CD8-positive, alpha-beta memory T cell (primary cell): ENCODE measurements at regions not wholly inside any gene's neighbourhood (a gene's known extent, or its start where the extent isn't known, plus 50 kb on each side); places are given as distances from the start of the nearest gene placed in this dataset.

Experiments
- CTCF ChIA-PET: fragments of 350-600 bp; sonication (Branson Sonifier 250); formaldehyde crosslinking; loops from one replicate; lab custom pipeline; 2021; ENCODE audit warnings: antibody characterized with exemption; lab: Charles Lee
- POLR2A ChIA-PET: fragments of 350-600 bp; sonication (Branson Sonifier 250); formaldehyde crosslinking; loops from one replicate; lab custom pipeline; 2021; ENCODE audit warnings: antibody characterized with exemption; lab: Charles Lee
- DNase-seq, 5 donors: peaks; one replicate each; pipeline versions ENCODE4 v3.0.0 to v3.0.0-alpha.2; 2020 to 2022; ENCODE audit warnings: mixed read lengths in 1 of 5
- H3K27ac ChIP-seq: one replicate; pipeline ENCODE4 v1.7.0; 2013; ENCODE audit warnings: low read depth, mild to moderate bottlenecking, low read length, moderate library complexity
- H3K27me3 ChIP-seq: 2 replicates; pipeline ENCODE4 v1.7.0; 2013; ENCODE audit warnings: low read length, mild to moderate bottlenecking; ENCODE audit not compliant: insufficient read depth, poor library complexity, severe bottlenecking
- H3K36me3 ChIP-seq: 2 replicates; pipeline ENCODE4 v1.7.0; 2013; ENCODE audit warnings: mild to moderate bottlenecking, low read length, moderate library complexity; ENCODE audit not compliant: insufficient read depth
- H3K4me1 ChIP-seq: 2 replicates; pipeline ENCODE4 v1.7.0; 2013; ENCODE audit warnings: mild to moderate bottlenecking, low read length, moderate library complexity; ENCODE audit not compliant: insufficient read depth
- H3K4me3 ChIP-seq: 2 replicates; pipeline ENCODE4 v1.7.0; 2013; ENCODE audit warnings: mild to moderate bottlenecking, low read length
- H3K9me3 ChIP-seq: 2 replicates; pipeline ENCODE4 v1.7.0; 2013; ENCODE audit warnings: mild to moderate bottlenecking, low read length
- H3K27ac Mint-ChIP-seq, 8 donors: one replicate each; pipeline ENCODE4 v1.8.0; 2020 to 2021; ENCODE audit warnings: mixed read lengths in 8 of 8, mild to moderate bottlenecking in 6 of 8, inconsistent platforms in 3 of 8, moderate library complexity in 3 of 8
- H3K27me3 Mint-ChIP-seq, 2 donors: one replicate each; pipeline ENCODE4 v1.8.0; 2020 to 2021; ENCODE audit warnings: mixed read lengths in 2 of 2, mild to moderate bottlenecking in 1 of 2, moderate library complexity in 1 of 2
- H3K36me3 Mint-ChIP-seq, 3 donors: one replicate each; pipeline ENCODE4 v1.8.0; 2020 to 2021; ENCODE audit warnings: mixed read lengths in 3 of 3, inconsistent platforms in 1 of 3, mild to moderate bottlenecking in 1 of 3
- H3K4me1 Mint-ChIP-seq, 3 donors: one replicate each; pipeline ENCODE4 v1.8.0; 2020 to 2021; ENCODE audit warnings: mixed read lengths in 3 of 3, inconsistent platforms in 1 of 3, mild to moderate bottlenecking in 1 of 3
- H3K4me3 Mint-ChIP-seq, 7 donors: one replicate each; pipeline ENCODE4 v1.8.0; 2020 to 2021; ENCODE audit warnings: mixed read lengths in 7 of 7, mild to moderate bottlenecking in 6 of 7, moderate library complexity in 4 of 7, inconsistent platforms in 2 of 7
- H3K9me3 Mint-ChIP-seq, 5 donors: one replicate each; pipeline ENCODE4 v1.8.0; 2020 to 2022; ENCODE audit warnings: mixed read lengths in 5 of 5, mild to moderate bottlenecking in 3 of 5, moderate library complexity in 2 of 5, inconsistent platforms in 1 of 5

DNA sequence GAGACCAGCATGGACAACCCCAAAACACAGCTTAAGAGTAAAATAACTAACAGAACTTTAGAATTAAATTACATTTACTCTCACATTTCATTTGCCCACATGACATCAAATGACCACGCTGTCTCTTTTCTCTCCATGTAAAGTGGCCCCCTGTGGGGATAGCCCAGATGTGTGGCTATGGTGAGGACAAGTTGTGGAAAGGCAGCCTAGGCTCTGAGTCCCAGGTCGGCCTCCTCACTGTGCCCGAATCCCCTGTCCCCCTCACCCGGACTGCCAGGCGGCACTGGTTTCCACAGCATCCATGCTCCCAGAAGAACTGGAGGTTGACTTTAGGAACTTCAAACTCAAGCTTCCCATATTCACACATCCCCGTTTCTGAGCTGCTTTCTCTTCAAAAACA lies 111.8 kb upstream of the UQCRFS1 start:
- no peak overlapping the region for H3K27ac ChIP-seq
- Mint-ChIP-seq H3K27me3 (peaks cover 7 to 26% of the 10 kb centered on the region in 2 donors), H3K4me1 (no peaks in the 10 kb centered on the region), H3K4me3 (no peak overlapping the region), H3K9me3 (peaks cover 0 to 6% (median 5%) of the 10 kb centered on the region in 5 donors), H3K36me3 (no peaks in the 10 kb centered on the region), H3K27ac (no peak overlapping the region)
- H3K4me1 ChIP-seq, result no peaks in the 10 kb centered on the region
- H3K4me3 ChIP-seq, result no peak overlapping the region
- DNase-seq, result no peak
- no peaks in the 10 kb centered on the region for H3K27me3 ChIP-seq
- ChIA-PET CTCF (no interaction called here), POLR2A (no interaction called here)
- H3K36me3 ChIP-seq, result no peaks in the 10 kb centered on the region
- H3K9me3 ChIP-seq, result no peaks in the 10 kb centered on the region

DNA sequence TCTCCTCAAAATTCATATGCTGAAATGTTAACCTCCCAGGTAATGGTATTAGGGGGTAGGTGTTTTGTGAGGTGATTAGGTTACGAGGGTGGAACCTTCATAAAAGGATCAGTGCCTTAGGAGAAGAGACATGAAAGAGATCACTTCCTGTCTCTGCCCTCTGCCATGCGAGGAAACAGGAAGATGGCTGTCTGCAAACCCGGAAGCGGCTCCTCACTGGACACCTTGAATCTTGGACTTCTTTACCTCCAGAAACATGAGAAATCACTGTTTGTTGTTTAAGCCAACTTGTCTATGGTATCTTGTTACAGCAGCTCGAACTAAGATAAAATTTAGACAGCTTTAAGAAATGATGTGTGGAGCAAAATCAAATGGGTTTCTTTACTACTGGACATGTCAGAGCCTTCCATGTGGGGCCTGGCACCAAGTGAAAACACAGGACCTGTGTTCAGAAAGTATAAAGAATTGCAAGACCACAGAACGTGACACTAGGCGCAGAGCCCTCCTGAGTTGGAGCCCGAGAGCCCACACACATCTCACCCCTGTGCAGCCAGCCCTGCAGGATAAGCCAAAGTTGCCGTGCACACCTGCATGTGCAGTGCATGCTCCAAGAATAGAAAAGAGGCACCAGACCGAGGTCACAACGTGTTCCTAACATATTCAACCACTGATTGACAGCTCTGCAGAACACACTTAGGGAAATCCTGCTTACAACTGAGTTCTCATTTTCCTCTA lies 112.5 kb upstream of the UQCRFS1 start:
- no peaks in the 10 kb centered on the region for H3K27me3 ChIP-seq
- H3K4me3 Mint-ChIP-seq, result no peak overlapping the region
- no peak overlapping the region for H3K27ac ChIP-seq
- H3K9me3 ChIP-seq, result no peaks in the 10 kb centered on the region
- peak overlapping the region in 1 of 8 donors; percentile 21 for H3K27ac Mint-ChIP-seq
- H3K4me3 ChIP-seq, result no peak overlapping the region
- peaks cover 5 to 19% of the 10 kb centered on the region in 2 donors for H3K27me3 Mint-ChIP-seq
- no peaks in the 10 kb centered on the region for H3K4me1 ChIP-seq
- no peaks in the 10 kb centered on the region for H3K36me3 Mint-ChIP-seq
- H3K36me3 ChIP-seq, result no peaks in the 10 kb centered on the region
- DNase-seq, result no peak
- CTCF ChIA-PET, result no interaction called here
- H3K4me1 Mint-ChIP-seq, result no peaks in the 10 kb centered on the region
- POLR2A ChIA-PET, result no interaction called here
- peaks cover 0 to 6% (median 5%) of the 10 kb centered on the region in 5 donors for H3K9me3 Mint-ChIP-seq

DNA sequence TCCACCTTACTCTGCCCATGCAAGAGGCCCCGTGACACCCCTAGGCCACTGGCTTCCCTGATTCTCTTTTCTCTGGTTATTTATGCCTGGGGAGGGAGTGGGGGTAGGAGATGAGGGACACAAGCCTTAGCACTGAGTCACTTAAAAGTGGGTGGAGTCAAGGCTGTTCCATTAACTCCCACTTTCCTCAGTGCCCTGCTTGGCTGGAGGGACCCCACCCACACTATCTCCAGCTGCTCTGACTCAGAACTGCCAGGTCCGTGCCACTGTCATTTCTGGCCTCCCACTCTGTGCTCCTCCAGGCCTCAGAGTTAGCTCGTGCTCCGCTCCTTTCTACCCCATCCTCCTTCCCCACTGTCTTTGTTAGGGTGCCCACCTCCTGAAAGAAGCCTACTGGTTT lies 113.4 kb upstream of the UQCRFS1 start:
- Mint-ChIP-seq H3K27ac (no peak overlapping the region), H3K9me3 (peaks cover 0 to 8% (median 6%) of the 10 kb centered on the region in 5 donors), H3K4me1 (no peaks in the 10 kb centered on the region), H3K36me3 (no peaks in the 10 kb centered on the region), H3K27me3 (peaks cover 5 to 21% of the 10 kb centered on the region in 2 donors), H3K4me3 (no peak overlapping the region)
- Histone ChIP-seq H3K36me3 (no peaks in the 10 kb centered on the region), H3K9me3 (no peaks in the 10 kb centered on the region), H3K4me3 (no peak overlapping the region), H3K27me3 (no peaks in the 10 kb centered on the region), H3K27ac (no peak overlapping the region), H3K4me1 (no peaks in the 10 kb centered on the region)
- ChIA-PET POLR2A (no interaction called here), CTCF (no interaction called here)
- DNase-seq, result no peak

DNA sequence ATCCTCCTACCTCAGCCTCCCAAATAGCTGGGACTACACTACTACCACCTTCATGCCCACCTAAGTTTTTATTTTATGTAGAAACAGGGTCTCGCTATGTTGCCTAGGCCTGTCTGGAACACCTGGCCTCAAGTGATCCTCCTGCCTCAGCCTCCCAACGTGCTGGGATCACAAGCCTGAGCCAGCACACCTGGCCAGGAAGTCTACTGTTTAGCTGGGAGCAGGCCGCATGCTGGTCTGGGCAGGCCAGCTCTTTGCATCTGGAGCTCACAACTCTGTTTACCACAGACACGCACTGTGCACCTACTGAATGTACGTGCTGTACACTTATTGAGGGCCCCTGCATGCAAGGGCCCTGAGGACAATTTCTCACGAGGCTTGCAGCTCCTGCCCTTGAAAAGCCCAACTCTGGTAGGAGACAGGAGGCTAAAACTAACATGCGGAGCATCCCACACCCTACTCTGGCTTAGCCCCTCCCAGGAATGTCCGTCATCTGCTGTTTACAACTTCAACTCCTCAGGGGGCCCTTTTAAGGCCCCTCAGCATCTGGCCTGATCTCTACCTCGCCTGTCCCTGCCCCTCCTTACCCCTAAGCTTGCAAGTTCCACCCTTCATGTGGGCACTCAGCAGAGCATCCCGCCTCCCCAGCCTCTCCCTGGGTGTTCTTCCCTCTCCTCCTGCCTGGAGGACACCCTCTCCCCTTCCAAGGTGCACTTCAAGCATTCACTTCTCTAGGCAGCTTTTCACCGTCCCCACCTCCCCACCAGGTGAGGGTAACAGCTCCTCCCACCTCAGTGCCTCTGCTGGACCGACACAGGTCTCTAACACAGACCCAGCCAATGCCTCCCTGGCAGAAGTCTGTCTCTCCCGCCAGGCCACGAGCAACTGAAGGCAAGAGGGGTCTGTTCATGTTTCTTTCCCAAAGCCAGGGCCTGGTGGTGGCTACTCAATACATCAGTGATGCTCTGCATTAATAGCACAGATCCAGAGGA lies 114.2 kb upstream of the UQCRFS1 start:
- no peak overlapping the region for H3K27ac Mint-ChIP-seq
- POLR2A ChIA-PET, result no interaction called here
- CTCF ChIA-PET, result no interaction called here
- H3K36me3 Mint-ChIP-seq, result no peaks in the 10 kb centered on the region
- peaks cover 5 to 21% of the 10 kb centered on the region in 2 donors for H3K27me3 Mint-ChIP-seq
- no peaks in the 10 kb centered on the region for H3K4me1 Mint-ChIP-seq
- Histone ChIP-seq H3K27me3 (no peaks in the 10 kb centered on the region), H3K4me1 (no peaks in the 10 kb centered on the region), H3K9me3 (no peaks in the 10 kb centered on the region), H3K36me3 (no peaks in the 10 kb centered on the region), H3K27ac (no peak overlapping the region), H3K4me3 (no peak overlapping the region)
- no peak for DNase-seq
- no peak overlapping the region for H3K4me3 Mint-ChIP-seq
- peaks cover 0 to 8% (median 6%) of the 10 kb centered on the region in 5 donors for H3K9me3 Mint-ChIP-seq

DNA sequence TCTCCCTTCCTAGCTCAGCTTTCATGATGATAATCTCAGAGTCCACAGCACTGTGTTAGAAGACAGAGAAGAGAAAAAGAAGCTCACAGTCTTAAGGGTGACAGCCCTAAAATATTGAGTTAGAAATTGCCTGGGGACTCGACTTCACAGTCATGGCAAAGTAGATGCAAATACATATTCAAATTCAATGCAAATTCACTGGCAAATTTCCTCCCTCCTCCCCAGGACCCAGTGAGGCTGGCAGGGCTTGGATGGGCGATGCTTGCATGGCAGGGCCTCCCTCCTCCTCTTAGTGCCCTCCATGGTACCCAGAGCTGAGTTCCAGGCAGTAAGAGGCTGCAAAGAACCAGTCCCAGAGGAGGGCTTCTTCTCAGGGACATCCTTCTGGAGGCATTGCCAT lies 115.6 kb upstream of the UQCRFS1 start:
- Mint-ChIP-seq H3K27ac (no peak overlapping the region), H3K9me3 (peaks cover 0 to 8% (median 6%) of the 10 kb centered on the region in 5 donors), H3K4me1 (no peaks in the 10 kb centered on the region), H3K36me3 (no peaks in the 10 kb centered on the region), H3K4me3 (no peak overlapping the region), H3K27me3 (peaks cover 3 to 24% of the 10 kb centered on the region in 2 donors)
- no peak overlapping the region for H3K4me3 ChIP-seq
- ChIA-PET CTCF (no interaction called here), POLR2A (no interaction called here)
- no peaks in the 10 kb centered on the region for H3K27me3 ChIP-seq
- H3K9me3 ChIP-seq, result no peaks in the 10 kb centered on the region
- DNase-seq, result no peak
- H3K36me3 ChIP-seq, result no peaks in the 10 kb centered on the region
- no peaks in the 10 kb centered on the region for H3K4me1 ChIP-seq
- H3K27ac ChIP-seq, result no peak overlapping the region

DNA sequence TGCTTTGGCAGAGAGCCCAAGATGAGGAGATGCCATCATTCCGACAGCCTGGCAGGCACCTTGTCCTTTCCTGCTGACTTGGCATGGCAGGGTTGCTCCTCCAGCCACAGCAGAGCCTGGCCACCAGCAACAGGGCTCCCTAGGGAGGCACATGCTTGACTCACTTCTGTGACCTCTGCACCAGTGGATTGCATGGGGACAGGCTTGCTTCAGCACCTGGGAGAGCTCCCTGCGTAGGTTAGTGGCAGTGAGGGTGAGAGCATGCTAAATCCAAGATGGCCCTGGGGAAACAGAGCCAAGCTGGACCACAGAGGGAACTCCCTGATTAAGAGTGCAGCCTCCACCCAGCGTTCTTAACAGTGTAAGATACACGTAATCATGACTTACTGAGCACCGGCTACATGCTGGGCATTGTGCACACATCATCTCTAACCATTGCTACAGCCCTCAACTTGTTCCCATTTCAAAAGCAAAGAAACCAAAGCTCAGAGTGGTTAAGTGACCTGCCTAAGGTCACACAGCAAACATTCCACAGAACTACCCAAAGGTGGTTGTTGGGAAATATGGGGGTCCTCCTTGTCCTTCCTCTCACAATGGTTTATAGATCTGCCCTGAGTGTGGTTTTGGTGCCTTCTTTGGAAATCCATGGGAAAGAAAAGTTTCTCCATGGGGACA lies 116.6 kb upstream of the UQCRFS1 start:
- Histone ChIP-seq H3K27ac (no peak overlapping the region), H3K36me3 (no peaks in the 10 kb centered on the region), H3K4me3 (no peak overlapping the region), H3K4me1 (no peaks in the 10 kb centered on the region), H3K9me3 (no peaks in the 10 kb centered on the region), H3K27me3 (no peaks in the 10 kb centered on the region)
- Mint-ChIP-seq H3K36me3 (no peaks in the 10 kb centered on the region), H3K4me3 (no peak overlapping the region), H3K27me3 (peaks cover 4 to 25% of the 10 kb centered on the region in 2 donors), H3K9me3 (peaks cover 0 to 12% (median 6%) of the 10 kb centered on the region in 5 donors), H3K27ac (no peak overlapping the region), H3K4me1 (no peaks in the 10 kb centered on the region)
- DNase-seq, result no peak
- CTCF ChIA-PET, result no interaction called here
- POLR2A ChIA-PET, result no interaction called here

DNA sequence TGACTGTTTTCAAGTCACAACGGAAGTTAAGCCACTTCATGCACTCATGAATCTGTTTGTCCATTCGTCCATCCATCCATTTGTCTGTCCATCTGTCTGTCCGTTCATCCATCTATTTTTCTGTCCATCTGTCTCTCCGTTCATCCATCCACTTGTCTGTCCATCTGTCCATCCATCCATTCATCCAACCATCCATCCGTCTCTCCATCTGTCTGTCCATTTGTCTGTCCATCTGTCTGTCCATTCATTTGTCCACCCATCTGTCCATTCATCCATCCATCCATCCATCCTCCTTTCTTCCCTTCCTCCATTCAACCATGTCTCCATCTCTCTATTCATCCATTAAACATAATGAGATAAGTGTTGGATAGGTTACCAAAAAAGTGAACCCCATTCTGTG lies 123.5 kb upstream of the UQCRFS1 start:
- Mint-ChIP-seq H3K9me3 (peaks cover 8 to 16% (median 15%) of the 10 kb centered on the region in 5 donors), H3K4me3 (no peak overlapping the region), H3K27me3 (peaks cover 8 to 47% of the 10 kb centered on the region in 2 donors), H3K4me1 (no peaks in the 10 kb centered on the region), H3K27ac (no peak overlapping the region), H3K36me3 (peaks cover 0 to 2% (median 0%) of the 10 kb centered on the region in 3 donors)
- H3K27ac ChIP-seq, result no peak overlapping the region
- no peaks in the 10 kb centered on the region for H3K27me3 ChIP-seq
- H3K4me3 ChIP-seq, result no peak overlapping the region
- H3K36me3 ChIP-seq, result no peaks in the 10 kb centered on the region
- ChIA-PET POLR2A (no interaction called here), CTCF (no interaction called here)
- no peaks in the 10 kb centered on the region for H3K4me1 ChIP-seq
- no peak for DNase-seq
- H3K9me3 ChIP-seq, result no peaks in the 10 kb centered on the region
